Cardiac muscle cell (in vitro differentiated cells and primary cell): ENCODE measurements at regions not wholly inside any gene's neighbourhood (a gene's known extent, or its start where the extent isn't known, plus 50 kb on each side); places are given as distances from the start of the nearest gene placed in this dataset.

ENCODE experiments used
- DNase-seq, 2 donors: peaks; one replicate each; pipeline versions ENCODE4 v3.0.0 to v3.0.0-alpha.2; 2010 to 2017; ENCODE audit warnings: low read depth in 1 of 2, low spot score in 1 of 2
- H3K27ac ChIP-seq: fragments of 200-600 bp; sonication (generic); 2 replicates; pipeline ENCODE4 v1.5.1; 2016
- H3K27me3 ChIP-seq: fragments of 200-600 bp; sonication (generic); 2 replicates; pipeline ENCODE4 v1.6.0; 2016; ENCODE audit warnings: control low read depth
- H3K36me3 ChIP-seq: fragments of 200-600 bp; sonication (generic); 2 replicates; pipeline ENCODE4 v1.5.1; 2016; ENCODE audit warnings: control low read depth
- H3K4me1 ChIP-seq: fragments of 200-600 bp; sonication (generic); 2 replicates; pipeline ENCODE4 v1.8.1; 2017; ENCODE audit warnings: low read depth, mild to moderate bottlenecking, mixed run types
- H3K4me3 ChIP-seq: fragments of 200-600 bp; sonication (generic); 2 replicates; pipeline ENCODE4 v1.5.1; 2016; ENCODE audit warnings: mild to moderate bottlenecking
- H3K9me3 ChIP-seq: fragments of 200-600 bp; sonication (generic); 2 replicates; pipeline ENCODE4 v1.5.1; 2017; ENCODE audit warnings: low read depth, mild to moderate bottlenecking, control low read depth
- TF ChIP-seq, protein P1 (sequence below): IDR thresholded peaks from 2 replicates; pipeline ENCODE4 v1.5.1; 2012; ENCODE audit warnings: low read depth, mild to moderate bottlenecking, low read length

DNA sequence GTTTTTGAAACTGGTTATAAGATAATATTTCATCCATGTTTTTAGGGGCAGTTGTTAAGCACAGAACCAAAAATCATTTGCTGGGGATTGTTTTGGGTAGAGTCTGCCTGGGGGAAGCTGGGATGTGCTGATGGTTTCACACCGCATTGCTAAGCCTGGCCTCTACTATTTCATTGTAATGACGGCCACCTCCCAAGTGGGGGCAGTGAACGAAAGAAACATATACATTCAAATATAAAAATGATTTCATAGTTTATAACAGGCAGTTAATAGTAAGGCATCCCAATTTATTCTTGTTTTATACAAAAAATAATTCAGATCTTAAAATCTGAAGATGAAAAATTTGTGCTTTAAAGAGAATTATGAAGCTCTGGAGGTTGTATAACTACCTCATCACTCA lies 750.8 kb downstream of the REEP3 start:
- no peak overlapping the region for H3K4me3 ChIP-seq
- H3K36me3 ChIP-seq: no peaks in the 10 kb centered on the region
- H3K27me3 ChIP-seq: no peaks in the 10 kb centered on the region
- no peak for DNase-seq
- no peaks in the 10 kb centered on the region for H3K9me3 ChIP-seq
- no peaks in the 10 kb centered on the region for H3K4me1 ChIP-seq
- TF ChIP-seq, protein P1, sequence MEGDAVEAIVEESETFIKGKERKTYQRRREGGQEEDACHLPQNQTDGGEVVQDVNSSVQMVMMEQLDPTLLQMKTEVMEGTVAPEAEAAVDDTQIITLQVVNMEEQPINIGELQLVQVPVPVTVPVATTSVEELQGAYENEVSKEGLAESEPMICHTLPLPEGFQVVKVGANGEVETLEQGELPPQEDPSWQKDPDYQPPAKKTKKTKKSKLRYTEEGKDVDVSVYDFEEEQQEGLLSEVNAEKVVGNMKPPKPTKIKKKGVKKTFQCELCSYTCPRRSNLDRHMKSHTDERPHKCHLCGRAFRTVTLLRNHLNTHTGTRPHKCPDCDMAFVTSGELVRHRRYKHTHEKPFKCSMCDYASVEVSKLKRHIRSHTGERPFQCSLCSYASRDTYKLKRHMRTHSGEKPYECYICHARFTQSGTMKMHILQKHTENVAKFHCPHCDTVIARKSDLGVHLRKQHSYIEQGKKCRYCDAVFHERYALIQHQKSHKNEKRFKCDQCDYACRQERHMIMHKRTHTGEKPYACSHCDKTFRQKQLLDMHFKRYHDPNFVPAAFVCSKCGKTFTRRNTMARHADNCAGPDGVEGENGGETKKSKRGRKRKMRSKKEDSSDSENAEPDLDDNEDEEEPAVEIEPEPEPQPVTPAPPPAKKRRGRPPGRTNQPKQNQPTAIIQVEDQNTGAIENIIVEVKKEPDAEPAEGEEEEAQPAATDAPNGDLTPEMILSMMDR: no peak
- H3K27ac ChIP-seq: no peak overlapping the region

DNA sequence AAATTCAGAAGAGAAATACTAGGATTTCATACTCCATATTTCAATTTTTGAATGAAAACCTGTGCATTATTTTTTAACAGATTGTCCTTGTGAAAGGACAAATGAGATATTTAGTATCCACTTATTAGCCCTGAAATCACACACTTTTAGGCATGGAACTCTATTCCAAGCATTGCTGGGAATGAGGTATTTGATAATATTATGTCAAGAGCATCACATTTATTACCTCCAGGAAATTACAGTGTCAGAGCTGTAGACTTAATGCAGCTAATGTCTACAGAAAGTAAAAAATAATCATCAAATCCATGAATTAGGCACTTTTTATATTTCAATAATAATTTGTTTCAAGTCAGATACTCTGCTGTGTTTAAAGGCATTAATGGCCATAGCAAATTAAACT lies 753.8 kb downstream of the REEP3 start:
- Histone ChIP-seq H3K36me3 (no peaks in the 10 kb centered on the region), H3K4me1 (no peaks in the 10 kb centered on the region), H3K27ac (no peak overlapping the region), H3K27me3 (no peaks in the 10 kb centered on the region), H3K9me3 (no peaks in the 10 kb centered on the region), H3K4me3 (no peak overlapping the region)
- TF ChIP-seq, protein P1: no peak
- no peak for DNase-seq

DNA sequence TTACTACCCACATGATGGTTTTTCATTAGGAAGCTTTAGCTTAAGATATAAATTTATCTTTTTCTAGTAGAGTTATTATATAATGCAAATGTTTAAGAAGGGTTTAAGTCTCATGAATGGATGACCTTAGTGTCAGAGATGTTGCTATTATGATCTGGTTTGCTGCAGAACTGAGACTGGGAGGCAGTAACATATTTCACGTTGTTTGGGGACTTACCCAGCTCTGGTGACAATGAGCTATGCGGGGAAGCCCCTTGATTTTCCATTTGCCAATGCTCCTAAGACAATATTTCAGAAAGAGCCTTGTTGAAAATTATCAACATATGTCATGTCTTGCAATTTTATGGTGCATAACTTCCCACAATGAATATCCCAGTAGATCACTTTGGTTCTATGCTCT lies 754.6 kb downstream of the REEP3 start:
- no peak overlapping the region for H3K4me3 ChIP-seq

DNA sequence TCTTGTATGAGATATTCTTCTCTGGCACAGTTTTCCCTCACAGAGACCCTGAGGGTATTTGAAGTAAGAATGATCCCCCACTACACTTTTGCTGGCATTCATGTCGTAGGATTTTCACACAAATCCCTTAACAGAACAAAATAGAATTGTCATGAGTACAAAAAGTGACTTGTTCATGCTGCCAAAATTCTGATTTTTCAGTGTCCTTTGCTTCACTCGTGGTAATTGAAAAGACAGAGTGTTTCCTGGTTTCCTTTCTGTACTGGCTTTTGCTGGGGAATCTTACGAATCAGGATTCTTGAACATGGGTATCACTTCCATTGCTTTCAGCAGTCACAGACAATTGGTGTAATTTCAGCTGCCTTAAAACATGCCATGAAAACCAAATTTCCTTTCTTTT lies 756.3 kb downstream of the REEP3 start:
- Histone ChIP-seq H3K27ac (no peak overlapping the region), H3K4me1 (no peaks in the 10 kb centered on the region), H3K36me3 (no peaks in the 10 kb centered on the region), H3K4me3 (no peak overlapping the region), H3K9me3 (no peaks in the 10 kb centered on the region), H3K27me3 (no peaks in the 10 kb centered on the region)
- DNase-seq: no peak
- TF ChIP-seq, protein P1: no peak

More for the DNA sequence above, 754.6 kb downstream of the REEP3 start:
- H3K9me3 ChIP-seq: no peaks in the 10 kb centered on the region
- H3K36me3 ChIP-seq: no peaks in the 10 kb centered on the region
- TF ChIP-seq, protein P1: no peak
- no peaks in the 10 kb centered on the region for H3K27me3 ChIP-seq
- H3K27ac ChIP-seq: no peak overlapping the region
- DNase-seq: no peak
- H3K4me1 ChIP-seq: no peaks in the 10 kb centered on the region

DNA sequence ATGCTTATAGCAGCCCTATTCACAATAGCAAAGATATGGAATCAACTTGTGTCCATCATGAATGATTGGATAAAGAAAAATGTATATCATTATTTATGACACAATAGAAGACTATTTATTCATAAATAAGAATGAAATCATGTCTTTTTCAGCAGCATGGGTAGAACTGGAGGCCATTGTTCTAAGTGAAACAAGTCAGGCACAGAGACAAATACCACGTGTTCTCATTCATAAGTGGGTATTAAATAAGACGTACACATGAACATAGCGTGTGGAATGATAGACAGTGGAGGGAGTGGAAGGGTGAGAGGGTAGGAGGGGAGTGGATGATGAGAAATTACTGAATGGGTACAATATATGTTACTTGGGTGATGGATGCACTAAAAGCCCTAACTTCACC lies 762.4 kb downstream of the REEP3 start:
- H3K4me3 ChIP-seq: no peak overlapping the region
- TF ChIP-seq, protein P1: no peak
- no peak for DNase-seq

GRCh38 chr10:64286533-64286932 lies 765.3 kb downstream of the REEP3 start:
- Histone ChIP-seq H3K9me3 (no peaks in the 10 kb centered on the region), H3K4me1 (no peaks in the 10 kb centered on the region), H3K36me3 (no peaks in the 10 kb centered on the region), H3K4me3 (no peak overlapping the region), H3K27me3 (no peaks in the 10 kb centered on the region), H3K27ac (no peak overlapping the region)
- TF ChIP-seq, protein P1: no peak
- no peak for DNase-seq

More for the DNA sequence above, 762.4 kb downstream of the REEP3 start:
- Histone ChIP-seq H3K9me3 (no peaks in the 10 kb centered on the region), H3K4me1 (no peaks in the 10 kb centered on the region), H3K27ac (no peak overlapping the region), H3K36me3 (no peaks in the 10 kb centered on the region), H3K27me3 (no peaks in the 10 kb centered on the region)
